ENCODE measurements at regions not wholly inside any gene's neighbourhood (a gene's known extent, or its start where the extent isn't known, plus 50 kb on each side); places are given as distances from the start of the nearest gene placed in this dataset.

- no peak for DNase-seq
- H3K36me3 ChIP-seq, result no peaks in the 10 kb centered on the region
- no peak for TF ChIP-seq CTCF (IDR thresholded peaks at IDR 0.05)
- intact Hi-C loops (cut with DNase I), result no loop called here
- no peak overlapping the region for H3K27ac ChIP-seq
- no peaks in the 10 kb centered on the region for H3K9me3 ChIP-seq
- H3K4me3 ChIP-seq, result no peak overlapping the region
- ATAC-seq, result no peak
- H3K4me1 ChIP-seq, result no peaks in the 10 kb centered on the region
- H3K27me3 ChIP-seq, result no peaks in the 10 kb centered on the region
Measured at GRCh38 chr5:111954516-111955395, 197.8 kb upstream of the NREP start.

- intact Hi-C loops (cut with DNase I), result no loop called here
- no peak for DNase-seq
- ATAC-seq, result no peak
- Histone ChIP-seq H3K27me3 (no peaks in the 10 kb centered on the region), H3K36me3 (no peaks in the 10 kb centered on the region), H3K9me3 (no peaks in the 10 kb centered on the region), H3K4me1 (no peaks in the 10 kb centered on the region), H3K4me3 (no peak overlapping the region), H3K27ac (no peak overlapping the region)
- TF ChIP-seq CTCF (IDR thresholded peaks at IDR 0.05), result no peak
Measured at GRCh38 chr5:111953351-111954127, 196.5 kb upstream of the NREP start.

DNA sequence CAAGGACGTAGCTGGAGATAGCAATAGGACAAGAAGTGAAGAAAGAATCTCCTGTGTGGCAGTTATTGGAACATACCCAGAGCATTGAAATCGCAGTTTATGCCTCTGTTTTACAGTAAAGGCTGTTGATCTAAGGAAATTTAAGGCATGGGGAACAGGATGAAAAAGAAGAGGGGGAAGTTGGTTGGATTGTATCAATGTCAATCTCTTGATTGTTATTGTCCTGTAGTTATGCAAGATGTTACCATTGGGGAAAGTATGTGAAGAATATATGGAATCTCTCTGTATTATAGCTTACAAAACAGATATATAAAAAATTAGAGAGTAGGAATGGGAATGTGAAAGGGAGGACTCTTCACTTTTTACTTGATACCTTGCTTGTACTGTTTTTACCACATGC lies 195.6 kb upstream of the NREP start:
- Histone ChIP-seq H3K9me3 (no peaks in the 10 kb centered on the region), H3K4me1 (no peaks in the 10 kb centered on the region), H3K4me3 (no peak overlapping the region), H3K36me3 (no peaks in the 10 kb centered on the region), H3K27ac (no peak overlapping the region), H3K27me3 (no peaks in the 10 kb centered on the region)
- intact Hi-C loops (cut with DNase I), result no loop called here
- no peak for TF ChIP-seq CTCF (IDR thresholded peaks at IDR 0.05)
- no peak for DNase-seq
- ATAC-seq, result no peak

DNA sequence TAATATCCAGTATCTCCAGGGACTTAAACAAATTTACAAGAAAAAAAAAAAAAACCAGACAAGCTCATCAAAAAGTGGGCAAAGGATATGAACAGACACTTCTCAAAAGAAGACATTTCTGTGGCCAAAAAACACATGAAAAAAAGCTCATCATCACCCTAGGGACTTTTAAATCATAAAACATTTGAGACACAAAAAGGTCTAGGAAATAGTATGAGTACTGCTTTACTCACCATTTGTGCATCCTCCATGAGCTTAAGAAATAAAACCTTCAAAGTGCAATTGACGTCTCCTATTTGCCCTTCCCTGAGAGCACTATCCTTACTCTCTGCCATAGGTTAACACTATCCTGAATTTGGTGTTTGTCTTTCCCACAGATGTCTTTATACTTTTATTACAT lies 193.7 kb upstream of the NREP start:
- no peak overlapping the region for H3K27ac ChIP-seq
- H3K27me3 ChIP-seq, result no peaks in the 10 kb centered on the region
- H3K36me3 ChIP-seq, result no peaks in the 10 kb centered on the region
- no peak for TF ChIP-seq CTCF (IDR thresholded peaks at IDR 0.05)
- no peaks in the 10 kb centered on the region for H3K4me1 ChIP-seq
- intact Hi-C loops (cut with DNase I), result no loop called here
- no peak overlapping the region for H3K4me3 ChIP-seq
- no peak for DNase-seq
- no peak for ATAC-seq
- no peaks in the 10 kb centered on the region for H3K9me3 ChIP-seq

- no peaks in the 10 kb centered on the region for H3K36me3 ChIP-seq
- TF ChIP-seq CTCF (IDR thresholded peaks at IDR 0.05), result no peak
- H3K27me3 ChIP-seq, result no peaks in the 10 kb centered on the region
- H3K4me1 ChIP-seq, result no peaks in the 10 kb centered on the region
- no peak overlapping the region for H3K27ac ChIP-seq
- no peak overlapping the region for H3K4me3 ChIP-seq
- H3K9me3 ChIP-seq, result no peaks in the 10 kb centered on the region
- DNase-seq (no peak), ATAC-seq (peak; percentile 71)
- intact Hi-C loops (cut with DNase I), result no loop called here
Measured at GRCh38 chr5:111948092-111948841, 191.3 kb upstream of the NREP start.
